ENCODE measurements at regions not wholly inside any gene's neighbourhood (a gene's known extent, or its start where the extent isn't known, plus 50 kb on each side); places are given as distances from the start of the nearest gene placed in this dataset.

- Mint-ChIP-seq H3K27me3 (no peaks in the 10 kb centered on the region), H3K27ac (no peak overlapping the region), H3K4me1 (no peaks in the 10 kb centered on the region), H3K36me3 (no peaks in the 10 kb centered on the region), H3K9me3 (no peaks in the 10 kb centered on the region), H3K4me3 (no peak overlapping the region)
- ATAC-seq (ENCODE audit: low read depth) (no peak), DNase-seq (ENCODE audit: low spot score in 2 of 2) (no peak)
Observed at GRCh38 chr13:64420181-64420580, 2810.0 kb downstream of the PCDH9 start.

- ATAC-seq (ENCODE audit: low read depth) (no peak), DNase-seq (ENCODE audit: low spot score in 2 of 2) (no peak)
- no peak overlapping the region for H3K27ac Mint-ChIP-seq
- H3K4me1 Mint-ChIP-seq: no peaks in the 10 kb centered on the region
- peaks cover 5% of the 10 kb centered on the region for H3K9me3 Mint-ChIP-seq
- H3K36me3 Mint-ChIP-seq: no peaks in the 10 kb centered on the region
- no peak overlapping the region for H3K4me3 Mint-ChIP-seq
- no peaks in the 10 kb centered on the region for H3K27me3 Mint-ChIP-seq
Observed at GRCh38 chr13:64417581-64417980, 2812.6 kb downstream of the PCDH9 start.

DNA sequence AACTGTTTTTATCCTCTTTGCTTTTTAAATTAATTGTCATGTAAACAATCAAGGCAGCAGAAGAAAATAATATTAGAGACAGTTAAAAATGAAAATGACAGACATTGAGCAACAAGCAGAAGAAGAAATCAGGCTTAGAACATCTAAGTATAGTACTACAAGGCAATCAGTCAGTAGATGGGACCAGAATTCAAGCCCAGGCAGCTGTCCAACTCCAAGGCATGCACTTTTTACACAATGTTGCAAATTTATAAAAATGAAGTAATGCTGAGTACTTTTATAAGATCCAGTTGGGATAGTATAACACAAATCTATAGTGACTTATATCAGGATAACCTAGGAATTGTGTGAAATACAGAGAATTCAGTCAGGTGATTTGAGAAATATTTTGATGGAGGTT lies 2815.8 kb downstream of the PCDH9 start:
- H3K36me3 Mint-ChIP-seq: no peaks in the 10 kb centered on the region
- no peak overlapping the region for H3K4me3 Mint-ChIP-seq
- H3K4me1 Mint-ChIP-seq: no peaks in the 10 kb centered on the region
- ATAC-seq (ENCODE audit: low read depth): no peak
- peaks cover 5% of the 10 kb centered on the region for H3K9me3 Mint-ChIP-seq
- DNase-seq (ENCODE audit: low spot score in 2 of 2): no peak
- no peaks in the 10 kb centered on the region for H3K27me3 Mint-ChIP-seq
- no peak overlapping the region for H3K27ac Mint-ChIP-seq

GRCh38 chr13:64413529-64413928 lies 2816.6 kb downstream of the PCDH9 start:
- H3K4me1 Mint-ChIP-seq: no peaks in the 10 kb centered on the region
- no peak for ATAC-seq (ENCODE audit: low read depth)
- peaks cover 5% of the 10 kb centered on the region for H3K9me3 Mint-ChIP-seq
- no peaks in the 10 kb centered on the region for H3K27me3 Mint-ChIP-seq
- H3K27ac Mint-ChIP-seq: no peak overlapping the region
- H3K4me3 Mint-ChIP-seq: no peak overlapping the region
- DNase-seq (ENCODE audit: low spot score in 2 of 2): no peak
- no peaks in the 10 kb centered on the region for H3K36me3 Mint-ChIP-seq

DNA sequence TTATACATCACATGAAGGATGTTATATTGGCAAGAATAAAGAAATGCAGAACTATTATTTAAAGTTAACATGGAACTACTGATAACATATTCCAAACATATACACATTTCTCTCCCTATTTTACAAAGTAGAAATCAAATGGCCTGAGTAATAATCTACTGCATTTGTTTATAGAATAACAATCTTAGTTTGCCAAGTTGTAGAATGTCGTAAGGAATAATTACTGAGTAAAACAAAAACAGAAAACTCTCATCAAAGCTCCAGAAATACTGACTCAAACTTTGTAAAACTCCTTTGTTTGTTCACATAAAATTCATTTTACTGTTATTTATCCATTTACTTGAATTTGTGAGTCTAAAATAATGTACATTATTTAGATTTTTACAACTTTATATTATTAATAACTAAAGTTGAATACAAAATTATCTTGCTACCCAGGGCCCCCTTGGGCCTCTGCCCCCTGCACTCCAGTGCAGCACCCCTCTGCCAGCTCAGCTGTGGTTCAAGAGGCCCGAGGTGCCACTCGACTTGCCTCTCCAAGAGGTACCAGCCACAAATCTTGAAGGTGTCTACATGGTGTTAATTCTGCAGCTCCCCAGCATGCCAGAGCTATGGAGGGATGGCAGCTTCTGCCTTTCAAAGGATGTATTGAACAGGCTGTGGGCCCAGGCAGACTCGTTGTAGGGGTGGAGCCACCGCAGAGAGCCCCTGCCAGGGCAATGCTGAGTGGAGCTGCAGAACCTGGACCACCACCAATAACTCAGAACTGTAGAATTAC lies 2819.7 kb downstream of the PCDH9 start:
- no peaks in the 10 kb centered on the region for H3K27me3 Mint-ChIP-seq
- no peak for DNase-seq (ENCODE audit: low spot score in 2 of 2)
- no peak overlapping the region for H3K4me3 Mint-ChIP-seq
- no peak for ATAC-seq (ENCODE audit: low read depth)
- H3K4me1 Mint-ChIP-seq: no peaks in the 10 kb centered on the region
- no peaks in the 10 kb centered on the region for H3K36me3 Mint-ChIP-seq
- no peak overlapping the region for H3K27ac Mint-ChIP-seq
- peaks cover 8% of the 10 kb centered on the region for H3K9me3 Mint-ChIP-seq

DNA sequence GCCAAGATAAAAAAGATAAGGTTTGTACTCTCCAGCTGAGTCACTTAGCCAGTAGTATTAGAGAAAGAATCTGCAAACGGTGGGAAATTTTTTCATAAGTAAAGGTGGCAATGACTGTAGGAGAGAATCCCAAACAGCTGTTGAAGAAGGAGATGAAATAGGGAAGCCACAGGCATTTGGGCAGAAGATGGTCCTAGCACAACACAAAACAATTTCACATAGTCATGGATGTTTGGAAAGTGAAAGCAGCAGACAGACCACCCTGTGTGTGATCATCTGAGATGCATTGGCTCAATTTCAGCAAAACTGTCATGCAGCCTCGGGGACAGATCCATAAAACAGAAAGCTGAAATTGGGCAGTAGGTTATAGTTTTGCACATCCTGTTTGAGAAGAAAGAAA lies 2832.4 kb downstream of the PCDH9 start:
- Mint-ChIP-seq H3K27me3 (no peaks in the 10 kb centered on the region), H3K27ac (no peak overlapping the region), H3K4me1 (no peaks in the 10 kb centered on the region), H3K36me3 (no peaks in the 10 kb centered on the region), H3K4me3 (no peak overlapping the region), H3K9me3 (no peaks in the 10 kb centered on the region)
- ATAC-seq (ENCODE audit: low read depth) (no peak), DNase-seq (ENCODE audit: low spot score in 2 of 2) (no peak)

DNA sequence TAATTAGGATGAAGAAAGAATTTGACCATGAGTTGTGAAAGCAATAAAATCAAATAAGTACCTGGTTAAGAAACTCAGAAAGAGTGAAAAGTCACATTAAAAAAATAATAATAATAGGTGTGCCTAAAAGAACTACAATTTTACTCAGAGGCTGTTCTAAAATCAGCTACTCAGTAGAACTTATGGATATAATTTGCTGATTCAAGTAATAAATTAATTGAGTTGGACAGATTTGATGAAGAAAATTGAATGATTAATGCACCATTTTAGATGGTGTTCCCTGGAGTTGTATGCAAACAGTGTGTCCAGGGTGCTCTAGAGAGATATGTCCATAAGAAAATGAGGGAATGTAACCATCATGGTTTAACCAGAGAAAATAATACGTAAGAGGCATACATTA lies 2852.5 kb downstream of the PCDH9 start:
- H3K9me3 Mint-ChIP-seq: peaks cover 8% of the 10 kb centered on the region
- H3K4me1 Mint-ChIP-seq: no peaks in the 10 kb centered on the region
- DNase-seq (ENCODE audit: low spot score in 2 of 2): no peak
- no peak overlapping the region for H3K27ac Mint-ChIP-seq
- H3K4me3 Mint-ChIP-seq: no peak overlapping the region
- H3K36me3 Mint-ChIP-seq: no peaks in the 10 kb centered on the region
- H3K27me3 Mint-ChIP-seq: no peaks in the 10 kb centered on the region
- ATAC-seq (ENCODE audit: low read depth): no peak

DNA sequence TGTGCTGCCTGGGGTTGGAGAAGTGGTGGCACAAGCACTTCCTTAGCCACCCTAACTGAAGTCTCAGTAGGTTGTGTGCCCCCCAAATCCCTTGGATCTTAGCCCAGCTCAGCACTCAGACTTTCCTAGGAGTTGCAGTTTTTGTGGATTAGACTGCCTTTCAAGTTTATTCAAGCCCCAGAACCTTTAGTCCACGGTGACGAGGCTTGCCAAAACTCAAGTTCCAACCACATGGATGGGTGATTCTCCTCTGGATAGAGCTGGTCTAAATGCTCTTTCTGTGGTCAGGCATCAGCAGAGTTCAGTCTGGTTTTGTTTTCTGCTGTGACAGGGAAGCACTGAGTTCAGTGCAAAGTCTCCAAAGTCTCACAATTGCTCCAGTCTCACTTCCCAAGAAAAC lies 2858.7 kb downstream of the PCDH9 start:
- DNase-seq (ENCODE audit: low spot score in 2 of 2) (no peak), ATAC-seq (ENCODE audit: low read depth) (no peak)
- Mint-ChIP-seq H3K4me3 (no peak overlapping the region), H3K4me1 (no peaks in the 10 kb centered on the region), H3K27ac (no peak overlapping the region), H3K9me3 (peaks cover 13% of the 10 kb centered on the region), H3K36me3 (no peaks in the 10 kb centered on the region), H3K27me3 (no peaks in the 10 kb centered on the region)

DNA sequence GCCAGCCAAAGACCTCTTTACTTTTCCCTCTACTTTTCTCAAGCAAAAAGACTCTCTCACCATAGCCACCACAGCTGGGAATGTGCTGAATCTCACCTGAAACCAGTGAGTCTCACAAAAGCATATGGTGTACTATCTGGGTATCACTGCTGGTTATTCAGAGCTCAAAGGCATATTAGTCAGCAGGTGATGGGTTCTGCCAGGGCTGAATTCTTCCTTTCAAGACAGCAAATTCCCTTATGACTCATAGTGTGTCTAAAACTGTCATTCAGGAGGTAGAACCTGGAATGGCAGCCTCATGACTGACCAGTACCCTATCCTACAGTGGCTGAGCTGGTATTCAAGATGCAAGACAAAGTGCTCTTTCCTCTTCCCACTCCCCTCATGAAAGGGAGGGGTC lies 2859.1 kb downstream of the PCDH9 start:
- DNase-seq (ENCODE audit: low spot score in 2 of 2) (no peak), ATAC-seq (ENCODE audit: low read depth) (no peak)
- Mint-ChIP-seq H3K9me3 (peaks cover 14% of the 10 kb centered on the region), H3K4me3 (no peak overlapping the region), H3K4me1 (no peaks in the 10 kb centered on the region), H3K27me3 (no peaks in the 10 kb centered on the region), H3K36me3 (no peaks in the 10 kb centered on the region), H3K27ac (no peak overlapping the region)

DNA sequence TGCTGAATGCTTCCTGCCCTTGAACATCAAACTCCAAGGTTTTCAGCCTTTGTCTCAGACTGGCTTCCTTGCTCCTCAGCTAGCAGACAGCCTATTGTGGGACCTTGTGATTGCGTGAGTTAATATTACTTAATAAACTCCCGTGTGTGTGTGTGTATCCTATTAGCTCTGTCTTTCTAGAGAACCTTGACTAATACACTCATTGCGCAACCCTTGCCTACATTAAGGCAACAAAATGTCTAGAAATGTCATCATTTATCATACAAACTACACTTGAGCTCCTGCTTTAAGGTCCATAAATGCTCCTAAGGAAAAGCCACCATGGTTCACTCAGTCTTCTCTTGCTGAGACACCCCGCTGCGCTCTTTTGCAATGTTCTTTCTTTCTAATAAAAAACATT lies 2861.0 kb downstream of the PCDH9 start:
- DNase-seq (ENCODE audit: low spot score in 2 of 2): no peak
- H3K9me3 Mint-ChIP-seq: peaks cover 9% of the 10 kb centered on the region

DNA sequence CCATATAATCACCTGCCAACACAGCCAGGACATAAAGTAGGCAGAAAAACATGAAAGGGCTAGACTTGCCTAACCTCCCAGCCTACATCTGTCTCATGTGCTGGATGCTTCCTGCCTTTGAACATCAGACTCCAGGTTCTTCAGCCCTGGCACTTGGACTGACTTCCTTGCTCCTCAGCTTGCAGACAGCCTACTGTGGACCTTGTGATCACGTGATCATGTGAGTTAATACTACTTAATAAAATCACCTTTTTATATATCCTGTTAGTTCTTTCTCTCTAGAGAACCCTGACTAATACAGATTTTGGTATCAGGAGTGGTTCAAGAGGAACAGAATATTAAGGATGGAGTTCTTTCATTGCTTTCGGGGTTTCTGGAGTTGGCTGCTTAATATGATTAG lies 2867.6 kb downstream of the PCDH9 start:
- Mint-ChIP-seq H3K4me1 (no peaks in the 10 kb centered on the region), H3K36me3 (no peaks in the 10 kb centered on the region), H3K27me3 (no peaks in the 10 kb centered on the region), H3K9me3 (peaks cover 3% of the 10 kb centered on the region), H3K4me3 (no peak overlapping the region), H3K27ac (no peak overlapping the region)
- ATAC-seq (ENCODE audit: low read depth) (no peak), DNase-seq (ENCODE audit: low spot score in 2 of 2) (no peak)

More for the DNA sequence above, 2861.0 kb downstream of the PCDH9 start:
- no peak for ATAC-seq (ENCODE audit: low read depth)
- Mint-ChIP-seq H3K27ac (no peak overlapping the region), H3K4me3 (no peak overlapping the region), H3K36me3 (no peaks in the 10 kb centered on the region), H3K27me3 (no peaks in the 10 kb centered on the region), H3K4me1 (no peaks in the 10 kb centered on the region)

DNA sequence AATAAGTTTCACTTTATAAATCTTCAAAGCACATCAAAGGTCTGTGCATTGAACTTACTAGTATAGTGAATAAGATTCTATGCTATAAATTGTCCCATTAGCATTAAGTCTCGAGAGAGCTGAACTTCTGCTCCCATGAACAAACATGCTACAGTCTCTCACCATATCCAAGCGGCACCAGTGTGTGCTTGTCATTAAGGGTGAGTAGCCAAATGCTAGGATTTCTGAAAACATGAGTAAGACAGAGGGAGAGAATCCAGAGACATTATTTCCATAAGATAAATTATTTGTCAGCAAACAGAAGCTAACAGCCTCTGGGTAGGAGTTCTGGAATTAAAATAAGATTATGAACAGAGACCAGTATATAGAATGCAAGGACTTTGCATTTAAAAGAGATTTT lies 2882.5 kb downstream of the PCDH9 start:
- no peak for DNase-seq (ENCODE audit: low spot score in 2 of 2)
- Mint-ChIP-seq H3K27ac (no peak overlapping the region), H3K36me3 (no peaks in the 10 kb centered on the region), H3K27me3 (no peaks in the 10 kb centered on the region), H3K4me3 (no peak overlapping the region), H3K9me3 (peaks cover 11% of the 10 kb centered on the region), H3K4me1 (no peaks in the 10 kb centered on the region)
- no peak for ATAC-seq (ENCODE audit: low read depth)

DNA sequence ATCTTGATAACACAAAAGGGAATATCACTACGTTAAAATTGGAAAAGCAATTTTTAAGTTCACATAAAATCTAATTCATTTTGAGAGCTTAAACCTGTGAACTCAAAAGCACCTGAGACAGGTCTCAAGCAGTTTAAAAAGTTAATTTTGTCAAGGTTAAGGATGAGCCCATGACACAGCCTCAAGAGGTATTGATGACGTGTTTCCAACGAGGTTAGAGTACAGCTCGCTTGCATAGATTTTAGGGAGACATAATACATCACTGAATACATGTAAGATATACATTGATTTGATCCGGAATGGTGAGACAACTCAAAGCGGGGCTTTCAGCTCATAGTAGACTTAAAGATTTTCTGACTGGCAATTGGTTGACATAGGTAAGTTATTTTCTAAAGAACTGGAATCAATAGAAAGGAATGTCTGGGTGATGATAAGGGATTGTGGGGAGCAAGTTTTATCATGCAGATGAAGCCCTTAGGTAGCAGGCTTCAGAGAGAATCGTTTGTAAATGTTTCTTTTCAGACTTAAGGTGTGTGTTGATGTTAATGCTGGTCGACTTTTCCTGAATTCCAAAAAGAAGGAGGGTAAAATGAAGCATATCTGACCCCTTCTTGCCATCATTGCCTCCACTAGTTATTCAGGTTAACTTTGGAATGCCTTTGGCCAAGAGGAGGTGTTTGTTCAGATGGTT lies 2890.6 kb downstream of the PCDH9 start:
- Mint-ChIP-seq H3K4me1 (no peaks in the 10 kb centered on the region), H3K27ac (no peak overlapping the region), H3K9me3 (peaks cover 7% of the 10 kb centered on the region), H3K4me3 (no peak overlapping the region), H3K27me3 (no peaks in the 10 kb centered on the region), H3K36me3 (no peaks in the 10 kb centered on the region)
- ATAC-seq (ENCODE audit: low read depth) (no peak), DNase-seq (ENCODE audit: low spot score in 2 of 2) (no peak)

DNA sequence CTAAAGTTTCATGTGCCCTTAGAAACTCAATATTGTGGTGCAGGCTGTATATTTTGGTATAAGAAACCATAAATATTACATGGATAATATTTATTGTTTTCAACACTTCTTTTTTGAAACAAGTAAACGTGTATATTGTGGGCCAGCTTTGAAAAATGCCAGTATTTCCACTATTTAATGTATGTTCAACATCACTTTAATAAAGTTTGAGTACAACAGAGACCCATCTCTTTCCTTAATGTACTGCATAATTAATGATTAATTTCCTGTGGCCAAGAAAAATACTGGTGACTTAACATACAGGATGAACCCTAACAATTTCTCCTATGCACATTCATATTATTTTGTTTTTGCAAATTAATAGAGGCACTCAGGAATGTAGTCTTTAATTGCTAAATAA lies 2891.5 kb downstream of the PCDH9 start:
- H3K27ac Mint-ChIP-seq: no peak overlapping the region
- no peaks in the 10 kb centered on the region for H3K4me1 Mint-ChIP-seq
- H3K36me3 Mint-ChIP-seq: no peaks in the 10 kb centered on the region
- peaks cover 9% of the 10 kb centered on the region for H3K9me3 Mint-ChIP-seq
- no peak for DNase-seq (ENCODE audit: low spot score in 2 of 2)
- no peak overlapping the region for H3K4me3 Mint-ChIP-seq
- H3K27me3 Mint-ChIP-seq: no peaks in the 10 kb centered on the region
- ATAC-seq (ENCODE audit: low read depth): no peak

GRCh38 chr13:64333888-64334287 lies 2896.2 kb downstream of the PCDH9 start:
- H3K4me1 Mint-ChIP-seq: no peaks in the 10 kb centered on the region
- peaks cover 6% of the 10 kb centered on the region for H3K9me3 Mint-ChIP-seq
- no peaks in the 10 kb centered on the region for H3K36me3 Mint-ChIP-seq
- DNase-seq (ENCODE audit: low spot score in 2 of 2) (no peak), ATAC-seq (ENCODE audit: low read depth) (no peak)
- no peak overlapping the region for H3K27ac Mint-ChIP-seq
- no peaks in the 10 kb centered on the region for H3K27me3 Mint-ChIP-seq
- H3K4me3 Mint-ChIP-seq: no peak overlapping the region

All from memory B cell (primary cell).